ENCODE measurements at regions not wholly inside any gene's neighbourhood (a gene's known extent, or its start where the extent isn't known, plus 50 kb on each side); places are given as distances from the start of the nearest gene placed in this dataset.

DNA sequence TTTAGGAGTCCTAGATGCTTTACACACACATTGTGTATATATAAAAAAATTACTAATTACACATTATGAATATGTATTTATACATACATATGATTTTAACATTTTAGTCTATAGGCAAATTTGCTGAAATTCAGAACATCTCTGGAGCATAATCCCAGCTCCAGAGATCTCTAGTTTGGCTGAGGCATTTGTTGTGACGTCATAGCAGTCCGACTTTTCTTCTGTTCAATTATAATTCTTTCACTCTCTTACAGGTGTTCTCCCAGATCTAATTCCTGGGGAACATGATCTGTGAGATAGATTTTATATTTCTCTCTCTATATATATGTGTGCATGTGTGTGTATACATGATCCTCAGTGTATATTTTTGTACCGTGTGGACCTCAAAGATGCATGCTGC lies 1876.2 kb downstream of the EFNA5 start:
- TF ChIP-seq POLR2A (IDR thresholded peaks at IDR 0.05) (no peak), POLR2AphosphoS5 (IDR thresholded peaks at IDR 0.05) (no peak)
- TF ChIP-seq, protein P1, sequence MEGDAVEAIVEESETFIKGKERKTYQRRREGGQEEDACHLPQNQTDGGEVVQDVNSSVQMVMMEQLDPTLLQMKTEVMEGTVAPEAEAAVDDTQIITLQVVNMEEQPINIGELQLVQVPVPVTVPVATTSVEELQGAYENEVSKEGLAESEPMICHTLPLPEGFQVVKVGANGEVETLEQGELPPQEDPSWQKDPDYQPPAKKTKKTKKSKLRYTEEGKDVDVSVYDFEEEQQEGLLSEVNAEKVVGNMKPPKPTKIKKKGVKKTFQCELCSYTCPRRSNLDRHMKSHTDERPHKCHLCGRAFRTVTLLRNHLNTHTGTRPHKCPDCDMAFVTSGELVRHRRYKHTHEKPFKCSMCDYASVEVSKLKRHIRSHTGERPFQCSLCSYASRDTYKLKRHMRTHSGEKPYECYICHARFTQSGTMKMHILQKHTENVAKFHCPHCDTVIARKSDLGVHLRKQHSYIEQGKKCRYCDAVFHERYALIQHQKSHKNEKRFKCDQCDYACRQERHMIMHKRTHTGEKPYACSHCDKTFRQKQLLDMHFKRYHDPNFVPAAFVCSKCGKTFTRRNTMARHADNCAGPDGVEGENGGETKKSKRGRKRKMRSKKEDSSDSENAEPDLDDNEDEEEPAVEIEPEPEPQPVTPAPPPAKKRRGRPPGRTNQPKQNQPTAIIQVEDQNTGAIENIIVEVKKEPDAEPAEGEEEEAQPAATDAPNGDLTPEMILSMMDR (IDR thresholded peaks at IDR 0.05), result no peak
